GM12865 (cell line): ENCODE measurements at regions not wholly inside any gene's neighbourhood (a gene's known extent, or its start where the extent isn't known, plus 50 kb on each side); places are given as distances from the start of the nearest gene placed in this dataset.

Experiments
- DNase-seq: peaks from one replicate; pipeline ENCODE4 v3.0.0; 2010; ENCODE audit warnings: low read depth
- H3K4me3 ChIP-seq: 2 replicates; pipeline ENCODE4 v1.5.1; 2011; ENCODE audit warnings: mild to moderate bottlenecking, low read depth, low read length, control low read depth
- TF ChIP-seq, protein P1 (sequence below): IDR thresholded peaks from 2 replicates; pipeline ENCODE4 v1.5.1; 2011; ENCODE audit warnings: low read length, control low read depth, low read depth, inconsistent platforms; ENCODE audit not compliant: insufficient read depth; ENCODE audit errors: missing control alignments

- TF ChIP-seq, protein P1, sequence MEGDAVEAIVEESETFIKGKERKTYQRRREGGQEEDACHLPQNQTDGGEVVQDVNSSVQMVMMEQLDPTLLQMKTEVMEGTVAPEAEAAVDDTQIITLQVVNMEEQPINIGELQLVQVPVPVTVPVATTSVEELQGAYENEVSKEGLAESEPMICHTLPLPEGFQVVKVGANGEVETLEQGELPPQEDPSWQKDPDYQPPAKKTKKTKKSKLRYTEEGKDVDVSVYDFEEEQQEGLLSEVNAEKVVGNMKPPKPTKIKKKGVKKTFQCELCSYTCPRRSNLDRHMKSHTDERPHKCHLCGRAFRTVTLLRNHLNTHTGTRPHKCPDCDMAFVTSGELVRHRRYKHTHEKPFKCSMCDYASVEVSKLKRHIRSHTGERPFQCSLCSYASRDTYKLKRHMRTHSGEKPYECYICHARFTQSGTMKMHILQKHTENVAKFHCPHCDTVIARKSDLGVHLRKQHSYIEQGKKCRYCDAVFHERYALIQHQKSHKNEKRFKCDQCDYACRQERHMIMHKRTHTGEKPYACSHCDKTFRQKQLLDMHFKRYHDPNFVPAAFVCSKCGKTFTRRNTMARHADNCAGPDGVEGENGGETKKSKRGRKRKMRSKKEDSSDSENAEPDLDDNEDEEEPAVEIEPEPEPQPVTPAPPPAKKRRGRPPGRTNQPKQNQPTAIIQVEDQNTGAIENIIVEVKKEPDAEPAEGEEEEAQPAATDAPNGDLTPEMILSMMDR, result no peak
- no peak overlapping the region for H3K4me3 ChIP-seq
- DNase-seq, result no peak
These were observed 611.7 kb downstream of the MCTP2 start for GRCh38 chr15:94843060-94843459.

- DNase-seq, result no peak
- TF ChIP-seq, protein P1, result no peak
- H3K4me3 ChIP-seq, result no peak overlapping the region
These were observed 612.8 kb downstream of the MCTP2 start for GRCh38 chr15:94844198-94844537.

DNA sequence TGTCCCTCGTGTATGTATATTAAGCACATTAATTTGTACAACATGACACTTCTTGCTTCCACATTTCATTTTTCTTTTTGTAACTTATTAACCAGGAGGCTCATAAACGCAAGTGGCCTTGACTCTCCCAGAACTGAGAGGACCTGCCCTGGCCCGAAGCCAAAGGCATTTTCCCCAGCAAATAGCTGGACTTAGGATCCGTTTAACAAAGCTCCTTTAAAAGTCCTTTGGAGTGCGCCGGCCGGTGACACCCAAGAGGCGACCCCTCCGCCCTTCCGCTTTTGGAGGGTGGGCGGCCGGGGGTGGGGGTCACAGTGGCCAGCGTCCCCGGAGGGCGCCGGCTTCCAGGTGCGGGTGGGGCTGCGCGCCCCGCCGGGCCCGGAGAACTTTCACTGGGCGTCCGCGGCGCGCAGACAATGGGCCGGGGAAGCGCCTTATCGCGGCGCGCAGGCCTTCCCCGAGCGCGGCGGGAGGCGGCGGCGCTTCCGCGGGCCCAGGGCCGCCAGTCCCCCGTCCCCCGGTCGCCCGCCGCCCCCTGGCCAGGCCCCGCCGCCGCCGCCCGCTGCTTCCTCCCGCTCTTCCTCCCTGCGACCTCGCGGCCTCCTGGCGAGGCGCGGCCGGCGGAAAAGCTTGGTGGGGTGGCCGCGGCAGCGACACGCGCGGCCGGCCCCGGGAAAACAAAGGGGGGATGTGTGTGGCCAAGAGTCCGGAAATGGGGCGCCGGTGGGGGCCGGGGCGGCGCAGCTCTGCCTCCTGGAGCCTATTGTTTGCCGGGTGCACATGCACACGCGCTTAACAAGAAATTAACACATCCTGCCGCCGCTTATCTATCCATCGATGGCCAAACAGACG is 613.4 kb downstream of the MCTP2 start:
- no peak overlapping the region for H3K4me3 ChIP-seq
- TF ChIP-seq, protein P1, result no peak
- no peak for DNase-seq

DNA sequence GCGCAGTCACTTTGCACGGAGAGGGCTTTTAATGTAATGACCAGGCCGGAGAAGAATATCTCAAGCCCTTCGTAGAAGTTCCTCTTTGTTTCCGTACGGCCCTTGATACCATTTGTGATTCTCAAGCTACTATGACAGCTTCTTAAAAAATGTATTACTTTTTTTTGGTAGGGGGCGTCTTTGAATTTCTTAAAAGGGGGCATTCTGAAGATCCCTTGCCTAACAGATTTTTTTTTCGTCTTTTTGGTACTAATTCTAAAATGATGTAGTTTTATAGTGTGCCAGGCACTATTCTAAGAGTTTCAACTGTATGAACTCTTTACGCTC is 614.0 kb downstream of the MCTP2 start:
- no peak overlapping the region for H3K4me3 ChIP-seq
- no peak for DNase-seq
- TF ChIP-seq, protein P1, result no peak

GRCh38 chr15:94847325-94847724 is 616.0 kb downstream of the MCTP2 start:
- no peak overlapping the region for H3K4me3 ChIP-seq
- TF ChIP-seq, protein P1, result no peak
- DNase-seq, result no peak

DNA sequence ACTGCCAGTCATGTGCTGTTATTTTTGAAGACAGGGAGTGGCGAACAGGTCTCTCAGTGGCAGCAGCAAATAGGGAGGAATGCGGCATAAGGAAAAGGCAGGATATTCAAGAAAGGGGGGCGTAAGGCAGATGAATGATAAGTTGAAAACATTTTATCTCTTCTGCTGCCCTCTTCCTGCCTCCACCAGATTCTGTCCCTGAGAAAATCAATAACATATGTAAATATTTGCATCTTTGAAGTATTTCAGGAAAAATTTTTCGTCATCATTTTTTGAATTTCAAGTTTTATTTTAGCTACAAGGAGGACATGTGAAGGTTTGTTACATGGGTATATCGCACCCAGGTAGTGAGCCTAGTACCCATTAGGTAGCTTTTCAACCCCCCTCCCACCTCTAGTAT is 616.7 kb downstream of the MCTP2 start:
- no peak overlapping the region for H3K4me3 ChIP-seq
- TF ChIP-seq, protein P1, result no peak
- no peak for DNase-seq

GRCh38 chr15:94855018-94855408 is 623.7 kb downstream of the MCTP2 start:
- TF ChIP-seq, protein P1, result no peak
- H3K4me3 ChIP-seq, result no peak overlapping the region
- DNase-seq, result no peak
